H9 (cell line): ENCODE measurements at regions not wholly inside any gene's neighbourhood (a gene's known extent, or its start where the extent isn't known, plus 50 kb on each side); places are given as distances from the start of the nearest gene placed in this dataset.

Experiments
- DNase-seq: peaks from one replicate; pipeline ENCODE4 v3.0.0-alpha.2; 2017
- H2AFZ ChIP-seq: one replicate; pipeline ENCODE4 v1.6.1; 2013; ENCODE audit warnings: mild to moderate bottlenecking, low read length, control low read depth, moderate library complexity
- H2AK5ac ChIP-seq: 2 replicates; pipeline ENCODE4 v1.6.1; 2013; ENCODE audit warnings: low read length, control low read depth, mixed read lengths; ENCODE audit not compliant: insufficient read length
- H2BK120ac ChIP-seq: one replicate; pipeline ENCODE4 v1.6.1; 2013; ENCODE audit warnings: low read depth, mild to moderate bottlenecking, low read length, control low read depth, inconsistent platforms; ENCODE audit not compliant: poor library complexity, severe bottlenecking
- H2BK12ac ChIP-seq: 2 replicates; pipeline ENCODE4 v1.6.1; 2013; ENCODE audit warnings: low read length, control low read depth, mixed read lengths, low read depth; ENCODE audit not compliant: insufficient read length
- H2BK15ac ChIP-seq: 2 replicates; pipeline ENCODE4 v1.6.1; 2013; ENCODE audit warnings: low read depth, low read length, control low read depth
- H2BK20ac ChIP-seq: one replicate; pipeline ENCODE4 v1.6.1; 2013; ENCODE audit warnings: low read depth, mild to moderate bottlenecking, low read length, control low read depth, inconsistent platforms; ENCODE audit not compliant: poor library complexity, severe bottlenecking
- H2BK5ac ChIP-seq: 2 replicates; pipeline ENCODE4 v1.6.1; 2013; ENCODE audit warnings: low read length, control low read depth, mixed read lengths; ENCODE audit not compliant: insufficient read length
- H3K14ac ChIP-seq: 2 replicates; pipeline ENCODE4 v1.6.1; 2013; ENCODE audit warnings: low read length, control low read depth; ENCODE audit not compliant: insufficient read depth
- H3K18ac ChIP-seq: 2 replicates; pipeline ENCODE4 v1.6.1; 2013; ENCODE audit warnings: low read depth, mild to moderate bottlenecking, mixed read lengths, low read length, control low read depth; ENCODE audit not compliant: insufficient read length
- H3K23ac ChIP-seq: 2 replicates; pipeline ENCODE4 v1.6.1; 2013; ENCODE audit warnings: low read length, control low read depth, mixed read lengths, low read depth; ENCODE audit not compliant: insufficient read length
- H3K23me2 ChIP-seq: 2 replicates; pipeline ENCODE4 v1.6.1; 2013; ENCODE audit warnings: low read depth, mild to moderate bottlenecking, mixed read lengths, low read length, control low read depth; ENCODE audit not compliant: insufficient read length, poor library complexity, severe bottlenecking
- H3K27ac ChIP-seq: 2 replicates; pipeline ENCODE4 v1.5.1; 2013; ENCODE audit warnings: low read length, control low read depth, mixed read lengths, low read depth; ENCODE audit not compliant: insufficient read length
- H3K27me3 ChIP-seq: 2 replicates; pipeline ENCODE4 v1.6.1; 2013; ENCODE audit warnings: low read length, control low read depth, inconsistent platforms; ENCODE audit not compliant: insufficient read depth
- H3K4ac ChIP-seq: 2 replicates; pipeline ENCODE4 v1.6.1; 2013; ENCODE audit warnings: low read depth, mild to moderate bottlenecking, control low read depth, inconsistent platforms, low read length, moderate library complexity
- H3K4me1 ChIP-seq: 2 replicates; pipeline ENCODE4 v1.6.1; 2013; ENCODE audit warnings: low read length, control low read depth, inconsistent platforms; ENCODE audit not compliant: insufficient read depth
- H3K4me2 ChIP-seq: 2 replicates; pipeline ENCODE4 v1.6.1; 2013; ENCODE audit warnings: low read length, control low read depth, mixed read lengths; ENCODE audit not compliant: insufficient read length, insufficient read depth
- H3K56ac ChIP-seq: 2 replicates; pipeline ENCODE4 v1.6.1; 2013; ENCODE audit warnings: low read depth, mild to moderate bottlenecking, mixed read lengths, low read length, control low read depth; ENCODE audit not compliant: insufficient read length
- H3K79me1 ChIP-seq: 2 replicates; pipeline ENCODE4 v1.6.1; 2013; ENCODE audit warnings: low read depth, mild to moderate bottlenecking, moderate library complexity, low read length, control low read depth, inconsistent platforms; ENCODE audit not compliant: insufficient read depth, poor library complexity, severe bottlenecking
- H3K79me2 ChIP-seq: 2 replicates; pipeline ENCODE4 v1.6.1; 2013; ENCODE audit warnings: low read length, control low read depth, inconsistent platforms; ENCODE audit not compliant: insufficient read depth
- H3K9ac ChIP-seq: 2 replicates; pipeline ENCODE4 v1.6.1; 2013; ENCODE audit warnings: low read length, control low read depth, mixed read lengths; ENCODE audit not compliant: insufficient read length; ENCODE audit errors: extremely low read depth
- H3K9me3 ChIP-seq: one replicate; pipeline ENCODE4 v1.6.1; 2013; ENCODE audit warnings: low read depth, low read length, inconsistent platforms; ENCODE audit not compliant: control insufficient read depth
- H3T11ph ChIP-seq: one replicate; pipeline ENCODE4 v1.6.1; 2013; ENCODE audit warnings: mild to moderate bottlenecking, low read length, control low read depth, inconsistent platforms
- H4K20me1 ChIP-seq: one replicate; pipeline ENCODE4 v1.6.1; 2013; ENCODE audit not compliant: control insufficient read depth, insufficient read length, insufficient read depth
- H4K5ac ChIP-seq: 2 replicates; pipeline ENCODE4 v1.6.1; 2013; ENCODE audit warnings: low read depth, mild to moderate bottlenecking, mixed read lengths, low read length, control low read depth; ENCODE audit not compliant: insufficient read length
- H4K8ac ChIP-seq: replicated peaks from 2 replicates; pipeline ENCODE4 v1.6.1; 2013; ENCODE audit warnings: low read length, control low read depth, mixed read lengths, low read depth; ENCODE audit not compliant: insufficient read length
- H4K91ac ChIP-seq: 2 replicates; pipeline ENCODE4 v1.6.1; 2013; ENCODE audit warnings: low read depth, mild to moderate bottlenecking, moderate library complexity, mixed read lengths, low read length, control low read depth; ENCODE audit not compliant: insufficient read length
- H3K27ac Mint-ChIP-seq, 3 experiments: 2 replicates in 2 of 3; 3 replicates in 1 of 3; pipeline ENCODE4 v1.8.0; 2020 to 2021; ENCODE audit warnings: mixed read lengths in 3 of 3, mild to moderate bottlenecking in 1 of 3, moderate library complexity in 1 of 3
- H3K27me3 Mint-ChIP-seq: 2 replicates; pipeline ENCODE4 v1.8.0; 2021; ENCODE audit warnings: low read depth, mild to moderate bottlenecking, moderate library complexity, mixed read lengths
- H3K36me3 Mint-ChIP-seq, 3 experiments: 2 replicates in 2 of 3; 3 replicates in 1 of 3; pipeline ENCODE4 v1.8.0; 2020 to 2021; ENCODE audit warnings: low read depth in 3 of 3, mixed read lengths in 3 of 3; ENCODE audit not compliant: insufficient read depth in 1 of 3
- H3K4me1 Mint-ChIP-seq, 2 experiments: 2 replicates each; pipeline ENCODE4 v1.8.0; 2020; ENCODE audit warnings: mixed read lengths in 2 of 2
- H3K4me3 Mint-ChIP-seq, 2 experiments: 2 replicates in 1 of 2; 3 replicates in 1 of 2; pipeline ENCODE4 v1.8.0; 2020 to 2021; ENCODE audit warnings: mild to moderate bottlenecking in 2 of 2, mixed read lengths in 2 of 2, moderate library complexity in 1 of 2
- H3K9me3 Mint-ChIP-seq, 2 experiments: 2 replicates in 1 of 2; 3 replicates in 1 of 2; pipeline ENCODE4 v1.8.0; 2020; ENCODE audit warnings: mild to moderate bottlenecking in 2 of 2, mixed read lengths in 2 of 2, moderate library complexity in 1 of 2
- WGBS: extraction: QIAGEN DNeasy Blood & Tissue Kit; methylation state at CpG from one replicate; pipeline ENCODE4 v1.1.7; 2013; ENCODE audit warnings: missing lambda C conversion rate, low lambda C conversion rate, mixed read lengths; ENCODE audit not compliant: insufficient read length; ENCODE audit errors: extremely low coverage; 5-methylcytosine and 5-hydroxymethylcytosine counted together
- TF ChIP-seq, protein P1 (sequence below): fragments of 200-600 bp; sonication (generic); conservative IDR thresholded peaks from 3 replicates; pipeline ENCODE4 v1.8.0; 2021; ENCODE audit warnings: antibody characterized with exemption, mild to moderate bottlenecking

- Histone ChIP-seq H4K91ac (no peak overlapping the region), H3K4me2 (no peak overlapping the region), H3K4ac (no peak overlapping the region), H4K5ac (no peak overlapping the region), H2BK15ac (no peak overlapping the region), H3K79me2 (no peaks in the 10 kb centered on the region), H4K8ac (no peak overlapping the region), H3K14ac (no peak overlapping the region), H3K23me2 (no peaks in the 10 kb centered on the region), H3K27me3 (no peaks in the 10 kb centered on the region), H3K4me1 (no peaks in the 10 kb centered on the region), H3K79me1 (no peaks in the 10 kb centered on the region), H2BK20ac (no peak overlapping the region), H3K18ac (no peak overlapping the region), H2BK120ac (no peak overlapping the region), H3K9ac (no peak overlapping the region), H2AFZ (no peak overlapping the region), H3K27ac (no peak overlapping the region), H4K20me1 (no peaks in the 10 kb centered on the region), H3K56ac (no peak overlapping the region), H3K9me3 (no peaks in the 10 kb centered on the region), H3K23ac (no peak overlapping the region), H2AK5ac (no peak overlapping the region), H2BK5ac (no peak overlapping the region), H2BK12ac (no peak overlapping the region), H3T11ph (no peak overlapping the region)
- no CpG with 5 or more reads among the region's 5 CpGs for WGBS
- Mint-ChIP-seq H3K27ac (no peak overlapping the region), H3K36me3 (no peaks in the 10 kb centered on the region), H3K4me3 (no peak overlapping the region), H3K9me3 (no peaks in the 10 kb centered on the region), H3K4me1 (peaks cover 6 to 18% of the 10 kb centered on the region in 2 experiments), H3K27me3 (no peaks in the 10 kb centered on the region)
- TF ChIP-seq, protein P1, sequence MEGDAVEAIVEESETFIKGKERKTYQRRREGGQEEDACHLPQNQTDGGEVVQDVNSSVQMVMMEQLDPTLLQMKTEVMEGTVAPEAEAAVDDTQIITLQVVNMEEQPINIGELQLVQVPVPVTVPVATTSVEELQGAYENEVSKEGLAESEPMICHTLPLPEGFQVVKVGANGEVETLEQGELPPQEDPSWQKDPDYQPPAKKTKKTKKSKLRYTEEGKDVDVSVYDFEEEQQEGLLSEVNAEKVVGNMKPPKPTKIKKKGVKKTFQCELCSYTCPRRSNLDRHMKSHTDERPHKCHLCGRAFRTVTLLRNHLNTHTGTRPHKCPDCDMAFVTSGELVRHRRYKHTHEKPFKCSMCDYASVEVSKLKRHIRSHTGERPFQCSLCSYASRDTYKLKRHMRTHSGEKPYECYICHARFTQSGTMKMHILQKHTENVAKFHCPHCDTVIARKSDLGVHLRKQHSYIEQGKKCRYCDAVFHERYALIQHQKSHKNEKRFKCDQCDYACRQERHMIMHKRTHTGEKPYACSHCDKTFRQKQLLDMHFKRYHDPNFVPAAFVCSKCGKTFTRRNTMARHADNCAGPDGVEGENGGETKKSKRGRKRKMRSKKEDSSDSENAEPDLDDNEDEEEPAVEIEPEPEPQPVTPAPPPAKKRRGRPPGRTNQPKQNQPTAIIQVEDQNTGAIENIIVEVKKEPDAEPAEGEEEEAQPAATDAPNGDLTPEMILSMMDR = no peak
- DNase-seq = no peak
Observed at GRCh38 chr3:148095962-148096361, 601.7 kb upstream of the AGTR1 start.
